ENCODE measurements at regions not wholly inside any gene's neighbourhood (a gene's known extent, or its start where the extent isn't known, plus 50 kb on each side); places are given as distances from the start of the nearest gene placed in this dataset.

DNA sequence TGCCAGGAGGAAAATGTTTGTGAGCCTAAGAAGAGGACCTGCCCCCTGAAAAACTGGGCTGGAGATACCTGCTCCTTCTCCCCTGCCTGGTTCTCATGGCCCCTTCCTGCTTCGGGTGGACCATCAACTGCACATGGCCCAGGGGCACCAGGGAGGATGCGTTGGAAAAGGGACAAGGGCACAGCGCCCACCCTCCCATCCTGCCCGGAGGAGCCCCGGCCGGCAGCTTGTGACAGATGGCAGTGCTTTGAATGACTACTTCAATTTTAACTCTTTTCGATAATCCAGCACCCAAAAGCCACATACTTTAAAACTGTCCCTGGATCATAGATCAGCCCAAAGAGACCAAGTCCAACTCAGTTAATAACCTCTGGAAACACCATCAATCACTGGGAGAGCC lies 135.8 kb upstream of the NECTIN1 start:
- Histone ChIP-seq H3K9me3 (ENCODE audit: control insufficient read depth, low read length) (no peaks in the 10 kb centered on the region), H3K4me1 (ENCODE audit: control insufficient read depth, insufficient read depth, low read length, poor library complexity, severe bottlenecking) (no peaks in the 10 kb centered on the region), H3K27ac (ENCODE audit: low read depth, low read length, severe bottlenecking) (no peak overlapping the region), H3K4me3 (ENCODE audit: extremely low read depth, insufficient read depth, low read length, poor library complexity, severe bottlenecking) (no peak overlapping the region), H3K36me3 (ENCODE audit: control insufficient read depth, insufficient read depth, low read length) (no peaks in the 10 kb centered on the region)
- WGBS, 2 experiments (ENCODE audit: insufficient coverage in 2 of 2) = 90 to 98% methylated on average over 6 of the region's 7 CpGs

DNA sequence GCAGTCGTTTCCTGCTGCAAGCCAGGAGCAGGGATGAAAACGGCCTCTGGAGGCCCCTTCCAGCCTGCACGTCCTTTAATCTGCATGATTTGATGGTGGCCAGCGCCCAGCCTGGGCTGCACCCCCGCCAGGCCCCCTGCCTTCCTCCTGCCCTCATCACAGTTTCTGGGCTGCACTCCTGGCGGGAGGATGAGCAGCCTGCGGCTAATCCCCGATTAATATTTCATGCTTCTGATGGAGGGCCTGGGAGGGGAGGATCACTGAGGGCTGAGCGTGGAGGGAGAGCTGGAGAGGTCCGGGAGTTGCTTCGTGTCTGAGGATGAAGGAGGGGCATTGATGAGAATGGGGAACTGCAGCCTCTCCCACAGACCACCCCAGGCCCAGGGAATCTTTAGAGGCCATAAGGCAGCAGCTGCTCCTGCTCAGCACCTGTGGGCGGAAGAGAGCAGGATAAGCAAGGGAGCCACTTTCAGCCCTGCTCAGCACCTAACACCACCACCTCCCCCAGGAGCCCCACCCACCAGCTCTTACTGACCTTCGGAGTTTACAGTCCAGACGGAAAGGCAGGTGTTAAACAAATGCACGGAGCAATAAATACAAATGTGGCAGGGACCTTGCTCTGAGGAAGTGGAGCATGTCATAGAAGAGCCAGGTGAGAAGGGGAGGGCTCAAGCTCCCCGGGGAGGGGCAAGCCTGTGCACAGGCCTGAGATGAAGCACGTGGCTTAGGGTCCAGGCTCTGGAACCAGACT lies 135.0 kb upstream of the NECTIN1 start:
- 73 to 92% methylated on average over 9 to 14 of the region's 17 CpGs for whole genome bisulfite sequencing, 2 experiments (ENCODE audit: insufficient coverage in 2 of 2)
- Histone ChIP-seq H3K27ac (ENCODE audit: low read depth, low read length, severe bottlenecking) (no peak overlapping the region), H3K36me3 (ENCODE audit: control insufficient read depth, insufficient read depth, low read length) (no peaks in the 10 kb centered on the region), H3K9me3 (ENCODE audit: control insufficient read depth, low read length) (no peaks in the 10 kb centered on the region), H3K4me3 (ENCODE audit: extremely low read depth, insufficient read depth, low read length, poor library complexity, severe bottlenecking) (no peak overlapping the region), H3K4me1 (ENCODE audit: control insufficient read depth, insufficient read depth, low read length, poor library complexity, severe bottlenecking) (no peaks in the 10 kb centered on the region)

DNA sequence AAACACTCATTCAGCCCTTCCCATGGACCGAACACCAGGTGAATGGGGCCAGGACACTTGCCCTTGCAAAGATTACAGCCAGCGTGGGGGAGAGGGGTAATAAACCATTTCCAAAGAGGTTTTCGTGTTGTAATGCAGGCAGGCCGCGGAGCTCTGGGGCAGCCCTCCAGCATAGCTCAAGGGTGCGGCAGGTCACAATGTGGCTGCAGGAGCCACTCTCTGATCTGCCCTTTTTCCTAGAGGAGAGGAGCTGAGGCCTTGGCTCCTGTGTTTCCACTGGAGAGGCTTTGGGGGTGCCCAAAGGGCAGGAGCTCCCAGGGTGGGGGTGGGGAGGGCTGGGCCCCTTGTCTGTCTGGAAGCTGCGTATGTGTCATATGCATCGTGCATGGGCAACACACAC lies 134.2 kb upstream of the NECTIN1 start:
- H3K27ac ChIP-seq (ENCODE audit: low read depth, low read length, severe bottlenecking) = no peak overlapping the region
- H3K4me3 ChIP-seq (ENCODE audit: extremely low read depth, insufficient read depth, low read length, poor library complexity, severe bottlenecking) = no peak overlapping the region
- 95 to 100% methylated on average over 5 of the region's 8 CpGs for WGBS, 2 experiments (ENCODE audit: insufficient coverage in 2 of 2)

DNA sequence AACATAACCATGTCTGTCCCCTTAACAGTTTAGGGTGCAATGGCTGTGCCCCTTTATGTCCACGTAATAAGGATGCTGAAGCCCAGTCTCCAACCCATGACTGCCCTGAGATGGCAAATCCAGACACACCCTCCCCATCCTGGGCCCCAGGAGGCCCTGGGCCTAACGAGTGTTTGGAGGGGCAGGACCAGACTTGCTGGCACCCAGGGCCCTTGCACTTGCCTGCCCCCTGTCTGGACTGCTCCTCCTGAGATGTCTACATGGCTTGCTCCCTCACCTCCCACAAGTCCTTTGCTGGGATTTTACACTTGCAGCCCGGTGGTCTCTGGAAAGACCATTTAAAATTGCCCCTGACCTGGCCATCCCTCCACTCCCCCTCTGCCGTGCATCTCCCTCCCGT lies 132.2 kb upstream of the NECTIN1 start:
- H3K4me3 ChIP-seq (ENCODE audit: extremely low read depth, insufficient read depth, low read length, poor library complexity, severe bottlenecking) = no peak overlapping the region
- 69 to 85% methylated on average over 3 to 5 of the region's 5 CpGs for WGBS, 2 experiments (ENCODE audit: insufficient coverage in 2 of 2)

More for the DNA sequence above, 134.2 kb upstream of the NECTIN1 start:
- H3K36me3 ChIP-seq (ENCODE audit: control insufficient read depth, insufficient read depth, low read length) = no peaks in the 10 kb centered on the region
- no peaks in the 10 kb centered on the region for H3K9me3 ChIP-seq (ENCODE audit: control insufficient read depth, low read length)
- no peaks in the 10 kb centered on the region for H3K4me1 ChIP-seq (ENCODE audit: control insufficient read depth, insufficient read depth, low read length, poor library complexity, severe bottlenecking)

DNA sequence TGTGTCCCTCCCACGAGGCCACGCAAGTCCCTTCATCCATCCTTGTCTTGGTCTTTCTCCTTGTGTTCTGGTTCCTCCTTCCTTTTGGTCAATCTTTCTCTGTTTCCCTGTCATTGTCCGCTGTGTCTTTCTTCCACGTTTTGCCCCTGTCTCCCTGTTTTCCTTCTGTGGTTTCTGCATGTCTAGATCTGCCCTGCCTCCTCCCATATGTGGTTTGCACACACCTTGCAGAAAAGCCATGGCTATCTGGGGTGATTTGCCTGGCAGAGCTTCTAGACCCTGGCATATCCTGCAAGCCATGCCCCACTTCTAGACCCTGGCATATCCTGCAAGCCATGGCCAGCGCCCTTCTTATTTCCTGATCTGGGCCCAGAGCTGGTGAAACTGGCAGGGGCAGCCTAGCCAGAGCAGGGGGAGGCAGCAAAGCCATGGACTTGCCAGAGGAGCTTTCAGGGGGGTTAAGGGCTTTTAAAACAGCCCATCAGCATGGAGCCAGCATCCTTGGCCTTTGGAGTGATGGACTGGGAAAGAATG lies 131.6 kb upstream of the NECTIN1 start:
- no peak overlapping the region for H3K27ac ChIP-seq (ENCODE audit: low read depth, low read length, severe bottlenecking)
- H3K4me1 ChIP-seq (ENCODE audit: control insufficient read depth, insufficient read depth, low read length, poor library complexity, severe bottlenecking) = no peaks in the 10 kb centered on the region
- no peaks in the 10 kb centered on the region for H3K9me3 ChIP-seq (ENCODE audit: control insufficient read depth, low read length)
- H3K4me3 ChIP-seq (ENCODE audit: extremely low read depth, insufficient read depth, low read length, poor library complexity, severe bottlenecking) = no peak overlapping the region
- 89 to 92% methylated on average over 5 of the region's 5 CpGs for WGBS, 2 experiments (ENCODE audit: insufficient coverage in 2 of 2)
- H3K36me3 ChIP-seq (ENCODE audit: control insufficient read depth, insufficient read depth, low read length) = no peaks in the 10 kb centered on the region

More for the DNA sequence above, 132.2 kb upstream of the NECTIN1 start:
- Histone ChIP-seq H3K9me3 (ENCODE audit: control insufficient read depth, low read length) (no peaks in the 10 kb centered on the region), H3K4me1 (ENCODE audit: control insufficient read depth, insufficient read depth, low read length, poor library complexity, severe bottlenecking) (no peaks in the 10 kb centered on the region), H3K27ac (ENCODE audit: low read depth, low read length, severe bottlenecking) (no peak overlapping the region), H3K36me3 (ENCODE audit: control insufficient read depth, insufficient read depth, low read length) (no peaks in the 10 kb centered on the region)

DNA sequence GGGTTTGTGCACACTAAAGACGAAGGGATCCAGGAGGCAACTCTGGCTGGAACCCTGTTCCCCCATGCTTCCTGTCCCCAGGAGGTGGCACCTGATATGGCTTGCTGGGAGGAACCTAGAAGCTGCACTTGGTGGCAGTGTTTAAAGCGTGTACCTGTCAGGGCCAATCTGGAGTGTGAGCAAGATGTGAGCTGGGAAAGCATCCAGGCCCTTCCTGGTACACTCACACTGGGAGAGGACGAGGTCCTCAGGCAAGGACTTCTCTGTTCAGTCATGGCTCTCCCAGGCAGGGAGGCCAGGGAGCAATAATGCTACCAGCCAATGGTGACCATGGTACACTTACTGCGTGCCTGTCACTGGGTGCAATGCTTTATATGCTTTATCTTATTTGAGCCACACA lies 130.7 kb upstream of the NECTIN1 start:
- H3K27ac ChIP-seq (ENCODE audit: low read depth, low read length, severe bottlenecking) = no peak overlapping the region
- H3K4me1 ChIP-seq (ENCODE audit: control insufficient read depth, insufficient read depth, low read length, poor library complexity, severe bottlenecking) = no peaks in the 10 kb centered on the region
- no peaks in the 10 kb centered on the region for H3K36me3 ChIP-seq (ENCODE audit: control insufficient read depth, insufficient read depth, low read length)
- H3K9me3 ChIP-seq (ENCODE audit: control insufficient read depth, low read length) = no peaks in the 10 kb centered on the region
- 90% methylated on average over 3 to 4 of the region's 4 CpGs for WGBS, 2 experiments (ENCODE audit: insufficient coverage in 2 of 2)
- no peak overlapping the region for H3K4me3 ChIP-seq (ENCODE audit: extremely low read depth, insufficient read depth, low read length, poor library complexity, severe bottlenecking)

DNA sequence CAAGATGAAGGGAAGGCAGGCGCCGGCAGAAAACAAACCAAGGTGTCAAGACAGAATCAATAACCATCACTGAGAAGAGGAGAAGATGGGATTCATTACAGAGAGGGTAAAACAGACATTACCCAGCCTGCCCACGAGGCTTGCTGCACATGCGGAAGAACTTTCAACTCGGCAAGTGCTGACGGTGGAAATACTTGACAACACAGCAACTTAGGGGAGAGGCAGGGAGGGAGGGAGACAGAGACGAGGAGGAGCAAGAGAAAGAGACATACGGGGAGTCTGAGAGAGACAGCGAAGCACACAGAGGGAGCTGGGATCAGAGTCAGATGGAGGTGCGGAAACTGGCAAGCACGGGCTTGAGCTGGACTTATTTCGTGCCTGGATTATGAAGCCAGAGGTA lies 129.3 kb upstream of the NECTIN1 start:
- Histone ChIP-seq H3K27ac (ENCODE audit: low read depth, low read length, severe bottlenecking) (no peak overlapping the region), H3K36me3 (ENCODE audit: control insufficient read depth, insufficient read depth, low read length) (no peaks in the 10 kb centered on the region)

DNA sequence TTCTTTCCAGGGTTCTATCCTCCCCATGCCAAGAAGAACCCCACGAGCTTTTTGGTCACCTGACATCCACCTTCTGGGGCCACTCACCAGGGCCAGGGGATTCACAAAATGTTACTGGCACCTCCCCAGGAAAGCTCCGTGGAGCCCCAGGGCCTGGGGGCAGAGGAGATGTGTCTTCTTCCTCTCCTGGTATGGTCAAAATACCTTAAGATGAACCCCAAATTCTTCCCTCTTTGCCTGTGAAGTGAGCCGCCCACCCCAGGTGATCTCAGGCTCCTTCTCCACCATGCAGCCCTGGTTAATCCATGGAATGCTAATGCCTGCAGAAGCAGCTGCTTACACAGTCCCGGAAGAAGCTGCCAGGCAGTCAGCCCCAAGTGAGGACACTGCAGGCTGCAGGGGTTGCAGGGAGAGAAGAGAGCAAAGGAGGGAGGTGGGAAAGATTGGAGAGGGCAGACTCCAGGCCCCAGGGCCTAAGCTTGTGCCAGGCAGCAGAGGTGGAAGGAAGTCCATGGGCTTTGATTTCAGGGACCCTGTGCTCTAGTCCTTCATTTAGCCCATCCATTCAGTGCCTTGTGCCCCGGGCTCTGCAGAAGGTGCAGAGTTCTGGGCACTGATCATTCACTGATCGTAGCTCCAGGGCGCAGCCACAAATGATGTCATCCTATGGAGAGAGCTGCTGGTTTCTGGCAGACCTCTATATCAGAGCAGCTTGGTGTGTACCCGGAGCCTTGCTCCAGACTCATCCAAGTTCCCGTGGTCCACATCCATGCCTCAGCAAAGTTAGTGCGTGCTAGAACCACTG lies 127.9 kb upstream of the NECTIN1 start:
- Histone ChIP-seq H3K27ac (ENCODE audit: low read depth, low read length, severe bottlenecking) (no peak overlapping the region), H3K36me3 (ENCODE audit: control insufficient read depth, insufficient read depth, low read length) (no peaks in the 10 kb centered on the region), H3K9me3 (ENCODE audit: control insufficient read depth, low read length) (no peaks in the 10 kb centered on the region), H3K4me3 (ENCODE audit: extremely low read depth, insufficient read depth, low read length, poor library complexity, severe bottlenecking) (no peak overlapping the region), H3K4me1 (ENCODE audit: control insufficient read depth, insufficient read depth, low read length, poor library complexity, severe bottlenecking) (no peaks in the 10 kb centered on the region)
- 84 to 87% methylated on average over 7 of the region's 10 CpGs for WGBS, 2 experiments (ENCODE audit: insufficient coverage in 2 of 2)

More for the DNA sequence above, 129.3 kb upstream of the NECTIN1 start:
- Histone ChIP-seq H3K4me3 (ENCODE audit: extremely low read depth, insufficient read depth, low read length, poor library complexity, severe bottlenecking) (no peak overlapping the region), H3K4me1 (ENCODE audit: control insufficient read depth, insufficient read depth, low read length, poor library complexity, severe bottlenecking) (no peaks in the 10 kb centered on the region), H3K9me3 (ENCODE audit: control insufficient read depth, low read length) (no peaks in the 10 kb centered on the region)
- 87 to 90% methylated on average over 6 to 10 of the region's 12 CpGs for WGBS, 2 experiments (ENCODE audit: insufficient coverage in 2 of 2)

DNA sequence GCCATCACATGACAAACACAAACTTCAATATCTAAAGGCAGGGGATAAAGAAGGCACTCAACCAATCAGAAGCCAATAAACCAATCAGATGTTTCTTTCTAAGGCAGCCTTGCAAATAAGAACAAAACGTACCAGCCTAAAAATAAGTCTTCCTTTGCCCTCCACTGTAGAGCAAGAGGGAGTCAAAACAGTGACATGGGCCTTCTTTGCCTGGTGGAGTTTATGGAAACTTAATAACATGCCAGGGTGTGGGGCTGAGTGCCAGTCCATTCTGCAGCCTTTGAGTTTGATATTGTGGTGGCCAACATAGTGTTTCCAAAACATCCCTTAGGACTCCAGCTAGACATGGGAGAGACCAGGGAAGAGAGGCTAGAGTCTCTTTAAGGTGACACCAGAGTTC lies 126.1 kb upstream of the NECTIN1 start:
- Histone ChIP-seq H3K9me3 (ENCODE audit: control insufficient read depth, low read length) (no peaks in the 10 kb centered on the region), H3K36me3 (ENCODE audit: control insufficient read depth, insufficient read depth, low read length) (no peaks in the 10 kb centered on the region), H3K27ac (ENCODE audit: low read depth, low read length, severe bottlenecking) (no peak overlapping the region), H3K4me1 (ENCODE audit: control insufficient read depth, insufficient read depth, low read length, poor library complexity, severe bottlenecking) (no peaks in the 10 kb centered on the region), H3K4me3 (ENCODE audit: extremely low read depth, insufficient read depth, low read length, poor library complexity, severe bottlenecking) (no peak overlapping the region)
- 50% methylated on average over 1 of the region's 1 CpG; no CpG with 5 or more reads in 1 of the 2 experiments for WGBS, 2 experiments (ENCODE audit: insufficient coverage in 2 of 2)

DNA sequence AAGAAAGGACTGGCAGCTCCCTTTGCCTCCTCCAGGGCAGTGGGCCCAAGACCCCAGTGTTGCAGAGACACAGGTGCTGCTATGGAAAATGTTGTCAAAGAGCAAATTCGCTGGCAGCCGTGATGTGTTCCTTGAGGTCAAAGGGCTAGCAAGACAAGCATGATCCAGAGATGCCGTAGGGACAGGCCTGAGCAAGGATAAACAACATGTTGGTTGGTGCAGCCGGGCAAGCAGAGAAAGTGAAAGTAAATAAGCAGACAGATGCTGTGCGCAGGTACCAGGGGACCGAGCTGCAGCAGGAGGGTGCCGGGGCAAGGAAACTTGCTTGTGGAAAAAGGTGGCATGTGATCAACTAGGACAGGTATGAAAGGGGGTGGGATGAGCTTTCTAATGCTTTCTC lies 125.5 kb upstream of the NECTIN1 start:
- H3K4me3 ChIP-seq (ENCODE audit: extremely low read depth, insufficient read depth, low read length, poor library complexity, severe bottlenecking) = no peak overlapping the region

More for the DNA sequence above, 125.5 kb upstream of the NECTIN1 start:
- Histone ChIP-seq H3K9me3 (ENCODE audit: control insufficient read depth, low read length) (no peaks in the 10 kb centered on the region), H3K4me1 (ENCODE audit: control insufficient read depth, insufficient read depth, low read length, poor library complexity, severe bottlenecking) (no peaks in the 10 kb centered on the region), H3K36me3 (ENCODE audit: control insufficient read depth, insufficient read depth, low read length) (no peaks in the 10 kb centered on the region), H3K27ac (ENCODE audit: low read depth, low read length, severe bottlenecking) (no peak overlapping the region)
- WGBS, 2 experiments (ENCODE audit: insufficient coverage in 2 of 2) = 92 to 94% methylated on average over 5 to 7 of the region's 7 CpGs

Measured in mesodermal cell (in vitro differentiated cells).